H54 (cell line): ENCODE measurements at regions not wholly inside any gene's neighbourhood (a gene's known extent, or its start where the extent isn't known, plus 50 kb on each side); places are given as distances from the start of the nearest gene placed in this dataset.

Source experiments
- DNase-seq: peaks from one replicate; pipeline ENCODE4 v3.0.0; 2011; ENCODE audit warnings: low spot score, mixed read lengths; ENCODE audit not compliant: insufficient read length
- FAIRE-seq: peaks from 3 replicates; lab custom pipeline; 2011; peaks lifted over from hg19 to GRCh38; lab: Jason Lieb, UNC
- POLR2A ChIP-seq: IDR thresholded peaks from 2 replicates; pipeline ENCODE4 v1.6.1; 2011; ENCODE audit warnings: low read depth, mild to moderate bottlenecking, low read length

GRCh38 chr18:2281086-2281485, 290.2 kb downstream of the METTL4 start:
- no peak for TF ChIP-seq POLR2A
- FAIRE-seq (no peak), DNase-seq (no peak)

- no peak for TF ChIP-seq POLR2A
- DNase-seq (no peak), FAIRE-seq (no peak)
These were observed 289.6 kb downstream of the METTL4 start for GRCh38 chr18:2281523-2282199.

GRCh38 chr18:2293109-2293839, 278.0 kb downstream of the METTL4 start:
- TF ChIP-seq POLR2A, result no peak
- DNase-seq (no peak), FAIRE-seq (no peak)

GRCh38 chr18:2301316-2301715, 270.0 kb downstream of the METTL4 start:
- no peak for TF ChIP-seq POLR2A
- DNase-seq (no peak), FAIRE-seq (no peak)

GRCh38 chr18:2302012-2302411, 269.3 kb downstream of the METTL4 start:
- DNase-seq (no peak), FAIRE-seq (peak; percentile 53)
- no peak for TF ChIP-seq POLR2A

GRCh38 chr18:2302628-2303516, 268.4 kb downstream of the METTL4 start:
- FAIRE-seq (peak; percentile 98), DNase-seq (peak; percentile 40)
- no peak for TF ChIP-seq POLR2A

GRCh38 chr18:2303517-2304238, 267.6 kb downstream of the METTL4 start:
- no peak for TF ChIP-seq POLR2A

GRCh38 chr18:2304378-2305175, 266.7 kb downstream of the METTL4 start:
- TF ChIP-seq POLR2A, result no peak
- peak; percentile 11 for FAIRE-seq
- peak; percentile 6 for DNase-seq

More at GRCh38 chr18:2303517-2304238, 267.6 kb downstream of the METTL4 start:
- FAIRE-seq (peak; percentile 98), DNase-seq (peak; percentile 12)

GRCh38 chr18:2306606-2307005, 264.7 kb downstream of the METTL4 start:
- no peak for TF ChIP-seq POLR2A
- no peak for FAIRE-seq
- DNase-seq, result no peak

GRCh38 chr18:2310886-2311285, 260.4 kb downstream of the METTL4 start:
- no peak for FAIRE-seq
- DNase-seq, result no peak

GRCh38 chr18:2312440-2312839, 258.9 kb downstream of the METTL4 start:
- FAIRE-seq, result no peak
- no peak for TF ChIP-seq POLR2A
- DNase-seq, result no peak

More at GRCh38 chr18:2310886-2311285, 260.4 kb downstream of the METTL4 start:
- no peak for TF ChIP-seq POLR2A

- no peak for FAIRE-seq
These were observed 258.0 kb downstream of the METTL4 start for GRCh38 chr18:2313332-2313731.

More at GRCh38 chr18:2313332-2313731, 258.0 kb downstream of the METTL4 start:
- no peak for DNase-seq
- no peak for TF ChIP-seq POLR2A
